GM11168 (cell line): ENCODE measurements at regions not wholly inside any gene's neighbourhood (a gene's known extent, or its start where the extent isn't known, plus 50 kb on each side); places are given as distances from the start of the nearest gene placed in this dataset.

Experiments used
- in situ Hi-C: fragments of 300-500 bp; cut with MboI; formaldehyde crosslinking; loops from one replicate; pipeline ENCODE4 v1.12.0; 2022; ENCODE audit warnings: low sequenced_read_pairs; ENCODE audit not compliant: unreplicated experiment

DNA sequence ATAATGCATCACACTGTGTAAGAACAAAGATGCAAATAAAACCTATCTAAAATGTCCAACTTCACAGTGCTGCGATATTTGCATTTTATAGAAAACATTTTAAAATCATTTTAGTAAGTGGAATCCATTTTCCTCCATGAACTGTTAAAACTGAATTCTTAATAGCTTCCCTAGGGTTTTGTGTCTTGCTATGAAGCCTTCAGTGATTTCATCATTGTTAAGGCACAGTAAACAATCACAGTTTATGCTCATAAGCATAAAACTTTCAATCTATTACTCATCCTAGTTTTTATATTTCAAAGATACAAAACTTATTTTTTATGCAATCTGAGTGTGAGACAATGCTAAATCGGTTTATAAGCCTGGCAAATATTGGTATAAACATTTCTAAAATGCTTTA, 509.7 kb downstream of the TUSC7 start:
- in situ Hi-C loops, result no loop called here

DNA sequence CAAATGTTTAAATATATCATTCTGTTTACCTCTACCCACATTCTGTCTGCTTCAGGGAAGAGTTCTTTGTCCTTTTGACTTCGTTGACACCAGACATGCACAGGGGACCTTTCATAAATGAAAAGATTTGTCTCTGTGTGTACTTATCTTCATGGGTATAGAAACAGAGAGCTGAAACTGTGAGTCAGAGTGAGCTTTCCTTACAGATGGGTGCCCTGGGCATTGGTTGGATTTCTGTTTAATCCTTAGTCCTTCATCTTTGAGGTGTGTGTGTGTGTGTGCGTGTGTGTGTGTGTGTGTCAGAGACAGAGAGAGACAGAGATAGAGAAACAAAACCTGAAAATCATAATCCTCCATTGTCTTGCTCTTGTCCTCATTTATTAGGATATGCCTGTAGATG, 517.4 kb downstream of the TUSC7 start:
- in situ Hi-C loops, result no loop called here

- in situ Hi-C loops, result no loop called here
Observed at GRCh38 chr3:117228466-117228865, 518.9 kb downstream of the TUSC7 start.

- in situ Hi-C loops, result no loop called here
Observed at GRCh38 chr3:117230924-117231323, 521.3 kb downstream of the TUSC7 start.

DNA sequence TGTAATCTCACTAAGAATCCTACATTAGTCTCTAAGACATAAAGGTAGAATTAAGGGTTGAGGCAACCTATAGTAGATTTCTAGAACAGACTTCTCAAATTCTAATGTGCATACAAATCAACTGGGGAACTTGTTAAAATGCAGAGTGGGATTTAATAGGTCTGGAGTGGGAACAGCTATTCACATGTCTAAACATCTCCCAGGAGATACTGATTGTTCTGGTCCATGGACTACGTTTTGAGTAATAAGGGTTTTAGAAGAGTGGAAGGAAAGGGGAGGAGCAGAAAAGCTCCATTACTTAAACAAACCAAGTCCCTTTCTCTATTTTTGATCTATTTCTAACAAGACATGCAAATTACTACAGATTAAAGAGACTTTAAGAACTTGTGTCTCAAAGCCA, 524.8 kb downstream of the TUSC7 start:
- in situ Hi-C loops, result no loop called here

- in situ Hi-C loops, result no loop called here
Observed at GRCh38 chr3:117235304-117235703, 525.7 kb downstream of the TUSC7 start.

DNA sequence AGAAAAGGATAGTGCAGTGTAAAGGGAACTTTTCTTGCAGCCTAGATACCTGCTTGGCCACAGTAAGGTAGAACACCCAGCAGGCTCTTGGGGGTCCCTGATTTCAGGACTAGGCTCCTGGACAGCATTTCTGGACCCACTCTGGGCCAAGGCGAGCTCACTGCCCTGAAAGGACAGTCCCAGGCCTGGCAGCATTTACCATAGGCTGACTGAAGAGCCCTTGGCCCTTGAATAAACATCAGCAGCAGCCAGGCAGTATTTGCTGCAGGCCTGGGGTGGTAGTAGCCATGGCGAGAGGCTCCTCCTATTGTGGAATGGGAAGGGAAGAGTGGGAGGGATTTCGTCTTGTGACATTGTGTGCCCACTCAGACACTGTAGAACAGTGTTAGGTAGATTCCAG, 529.2 kb downstream of the TUSC7 start:
- in situ Hi-C loops, result no loop called here

DNA sequence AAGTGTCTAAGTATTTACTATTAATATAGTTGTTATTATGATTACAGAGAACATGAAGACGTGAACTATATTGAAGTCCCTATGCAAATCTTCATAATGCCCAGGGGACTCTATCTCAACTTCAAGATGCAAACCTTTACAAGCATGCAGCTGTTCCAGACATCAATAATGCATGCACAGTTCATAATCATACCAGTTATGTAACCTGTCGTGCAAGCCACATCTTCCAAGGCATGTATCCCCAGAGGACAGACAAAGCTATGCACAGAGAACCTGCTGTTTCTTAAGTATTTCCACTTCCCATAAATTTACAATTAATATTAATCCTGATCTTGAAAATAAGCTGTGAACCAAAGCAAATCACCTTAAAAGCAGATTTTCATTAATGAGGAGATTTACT, 534.1 kb downstream of the TUSC7 start:
- in situ Hi-C loops, result no loop called here

GRCh38 chr3:117246771-117247555, 537.4 kb downstream of the TUSC7 start:
- in situ Hi-C loops, result no loop called here

DNA sequence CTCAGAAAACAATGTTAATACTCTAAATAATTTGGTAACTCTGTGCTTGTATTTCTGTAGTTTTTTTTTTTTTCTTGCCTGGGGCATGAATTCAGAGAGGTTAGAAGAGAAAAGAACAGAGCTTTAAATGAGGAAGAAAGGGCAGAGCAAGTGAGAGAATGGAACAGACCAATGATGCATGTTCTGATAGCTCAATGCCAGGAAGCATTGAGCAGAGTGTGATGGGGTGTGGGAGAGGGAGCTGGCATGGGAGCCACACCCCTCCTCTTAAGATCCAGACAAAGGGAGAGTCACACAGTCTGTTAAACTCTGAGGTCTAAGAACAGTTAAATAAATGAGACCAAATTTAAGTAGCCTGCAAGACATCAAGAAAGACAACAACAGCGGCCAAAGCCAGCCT, 538.6 kb downstream of the TUSC7 start:
- in situ Hi-C loops, result no loop called here

GRCh38 chr3:117252208-117252607, 542.6 kb downstream of the TUSC7 start:
- in situ Hi-C loops, result no loop called here

GRCh38 chr3:117252651-117253050, 543.1 kb downstream of the TUSC7 start:
- in situ Hi-C loops, result no loop called here

DNA sequence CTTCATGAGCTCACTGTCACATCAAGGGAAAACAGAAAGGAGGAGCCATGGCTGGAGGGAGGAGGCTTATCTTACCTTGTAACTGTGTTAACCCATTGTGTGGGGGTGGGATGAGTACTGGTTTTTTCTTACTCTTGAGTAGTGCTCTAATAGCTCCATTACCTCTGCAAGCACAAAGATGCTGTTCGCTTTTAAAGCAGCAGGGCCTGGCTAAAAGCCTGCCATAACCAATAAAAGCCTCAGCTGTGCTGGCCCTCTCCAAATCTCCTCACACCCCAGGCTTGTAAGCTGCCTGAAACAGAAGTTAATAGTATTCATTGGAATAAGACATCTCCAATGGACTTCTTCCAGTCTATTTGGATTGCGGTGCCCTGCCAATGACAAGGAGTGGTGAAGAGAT, 544.1 kb downstream of the TUSC7 start:
- in situ Hi-C loops, result no loop called here

GRCh38 chr3:117254985-117255384, 545.4 kb downstream of the TUSC7 start:
- in situ Hi-C loops, result no loop called here

GRCh38 chr3:117255736-117256135, 546.2 kb downstream of the TUSC7 start:
- in situ Hi-C loops, result no loop called here

DNA sequence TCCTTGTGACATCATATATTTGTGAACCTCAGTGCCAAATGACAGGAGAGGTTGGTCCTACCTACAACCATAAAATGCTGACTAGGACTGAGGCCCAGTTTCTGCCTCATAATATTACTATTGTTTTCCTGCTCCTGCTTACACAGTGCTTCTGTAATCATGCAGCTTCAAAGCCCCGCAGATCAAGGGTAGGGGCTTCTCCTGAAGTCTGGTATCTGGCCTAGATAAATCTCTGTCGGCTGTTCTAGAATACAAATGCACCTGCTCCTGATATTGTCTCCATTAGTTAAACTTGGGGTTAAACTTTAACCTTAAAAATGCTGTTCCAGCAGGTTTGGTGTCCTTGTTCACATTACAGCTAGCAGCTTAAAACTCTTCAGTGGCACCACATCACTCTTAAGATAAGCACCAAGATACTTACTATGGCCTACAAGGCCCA, 552.4 kb downstream of the TUSC7 start:
- in situ Hi-C loops, result no loop called here

DNA sequence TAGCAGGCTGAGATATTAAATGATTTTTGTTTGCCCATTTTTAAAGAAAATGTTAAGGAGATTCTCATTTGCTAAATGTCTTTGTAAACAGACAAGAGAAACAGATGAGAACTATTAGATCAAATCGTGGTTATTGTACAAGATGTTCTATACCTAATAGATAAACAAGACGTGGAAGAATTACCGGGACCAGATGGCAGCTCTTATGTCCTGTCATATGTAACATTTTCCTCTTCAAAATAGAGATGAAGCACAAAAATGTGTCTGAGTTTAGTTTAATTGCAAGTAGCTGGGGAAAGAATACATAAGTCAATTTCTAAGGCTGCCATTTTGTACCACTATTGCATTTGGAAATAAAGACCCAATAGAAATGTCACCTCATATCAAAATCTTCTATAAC, 553.7 kb downstream of the TUSC7 start:
- in situ Hi-C loops, result no loop called here

GRCh38 chr3:117263745-117264144, 554.2 kb downstream of the TUSC7 start:
- in situ Hi-C loops, result no loop called here

- in situ Hi-C loops, result no loop called here
Observed at GRCh38 chr3:117264204-117264994, 554.8 kb downstream of the TUSC7 start.

DNA sequence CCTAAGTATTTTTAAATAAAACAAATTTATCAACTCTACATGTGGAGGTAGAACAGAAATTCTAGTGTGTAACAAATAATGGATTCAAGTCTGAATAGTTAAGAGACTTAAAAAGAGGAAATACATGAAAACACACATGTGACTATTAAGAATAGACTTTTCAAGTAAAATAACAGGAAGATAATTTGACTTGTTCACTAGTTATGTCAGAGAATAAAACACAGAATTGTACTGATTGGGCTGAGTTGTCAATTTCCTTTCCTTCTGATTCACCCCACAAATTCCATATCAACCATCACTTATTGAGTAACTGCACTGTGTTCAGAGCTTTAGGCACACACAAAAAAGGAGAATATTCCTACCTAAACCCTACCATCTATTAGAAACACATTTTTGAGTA, 557.2 kb downstream of the TUSC7 start:
- in situ Hi-C loops, result no loop called here

DNA sequence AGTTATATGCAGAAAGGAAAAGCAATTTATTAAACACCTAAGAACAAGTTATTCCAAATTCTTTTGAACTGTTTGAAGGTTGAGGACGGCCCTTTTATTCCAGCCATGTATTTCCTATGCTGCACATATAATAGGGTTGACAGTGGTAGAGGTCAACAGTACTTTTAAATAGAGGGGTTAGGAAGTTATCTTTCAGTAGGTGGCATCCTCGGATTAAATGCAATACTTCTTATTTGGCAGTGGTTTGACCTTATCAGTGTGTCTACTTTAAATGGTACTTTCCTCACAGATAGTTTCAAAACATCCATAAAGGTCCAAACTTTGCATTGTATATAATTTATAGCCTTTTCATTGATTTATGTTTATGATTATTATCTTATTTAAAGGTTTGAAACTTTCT, 558.7 kb downstream of the TUSC7 start:
- in situ Hi-C loops, result no loop called here

GRCh38 chr3:117272274-117272673, 562.7 kb downstream of the TUSC7 start:
- in situ Hi-C loops, result no loop called here
